Vagina (tissue), 2 donors: ENCODE measurements at regions not wholly inside any gene's neighbourhood (a gene's known extent, or its start where the extent isn't known, plus 50 kb on each side); places are given as distances from the start of the nearest gene placed in this dataset.

ENCODE experiments used
- POLR2A ChIP-seq, 2 donors: fragments of 450-650 bp; IDR thresholded peaks; one replicate each; pipeline ENCODE4 v1.6.1; 2017; ENCODE audit warnings: antibody characterized with exemption in 2 of 2, mild to moderate bottlenecking in 2 of 2, moderate library complexity in 2 of 2
- TF ChIP-seq, protein P1 (sequence below), 3 experiments: fragments of 450-650 bp in 2 of 3; fragments of 200-600 bp in 1 of 3; sonication (generic) in 1 of 3; IDR thresholded peaks; one replicate each; pipeline ENCODE4 v1.5.1; 2017 to 2019; ENCODE audit warnings: antibody characterized with exemption in 3 of 3, mild to moderate bottlenecking in 2 of 3, moderate library complexity in 2 of 3

DNA sequence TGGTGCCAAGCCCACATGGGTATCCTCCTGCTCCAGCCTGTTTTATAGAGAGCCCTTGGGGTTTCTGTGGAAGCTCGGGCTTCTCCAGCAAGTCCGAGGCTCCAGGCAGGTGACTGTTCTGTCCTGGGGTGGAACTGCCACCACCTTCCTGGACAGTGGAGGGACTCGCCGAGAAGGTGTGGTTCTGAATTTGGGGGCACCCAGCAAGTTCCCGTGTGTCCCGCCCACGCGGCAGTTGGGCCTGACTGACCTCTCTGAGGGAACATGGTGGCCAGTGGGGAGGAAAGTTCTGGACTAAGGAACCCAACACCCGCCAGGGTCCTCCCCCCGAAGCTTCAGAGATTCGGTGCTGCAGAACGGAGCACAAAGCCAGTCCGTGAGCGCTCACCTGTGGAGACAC is 158.1 kb upstream of the C1orf174 start:
- TF ChIP-seq, protein P1, sequence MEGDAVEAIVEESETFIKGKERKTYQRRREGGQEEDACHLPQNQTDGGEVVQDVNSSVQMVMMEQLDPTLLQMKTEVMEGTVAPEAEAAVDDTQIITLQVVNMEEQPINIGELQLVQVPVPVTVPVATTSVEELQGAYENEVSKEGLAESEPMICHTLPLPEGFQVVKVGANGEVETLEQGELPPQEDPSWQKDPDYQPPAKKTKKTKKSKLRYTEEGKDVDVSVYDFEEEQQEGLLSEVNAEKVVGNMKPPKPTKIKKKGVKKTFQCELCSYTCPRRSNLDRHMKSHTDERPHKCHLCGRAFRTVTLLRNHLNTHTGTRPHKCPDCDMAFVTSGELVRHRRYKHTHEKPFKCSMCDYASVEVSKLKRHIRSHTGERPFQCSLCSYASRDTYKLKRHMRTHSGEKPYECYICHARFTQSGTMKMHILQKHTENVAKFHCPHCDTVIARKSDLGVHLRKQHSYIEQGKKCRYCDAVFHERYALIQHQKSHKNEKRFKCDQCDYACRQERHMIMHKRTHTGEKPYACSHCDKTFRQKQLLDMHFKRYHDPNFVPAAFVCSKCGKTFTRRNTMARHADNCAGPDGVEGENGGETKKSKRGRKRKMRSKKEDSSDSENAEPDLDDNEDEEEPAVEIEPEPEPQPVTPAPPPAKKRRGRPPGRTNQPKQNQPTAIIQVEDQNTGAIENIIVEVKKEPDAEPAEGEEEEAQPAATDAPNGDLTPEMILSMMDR (IDR thresholded peaks at IDR 0.05), result no peak
- no peak for TF ChIP-seq POLR2A (IDR thresholded peaks at IDR 0.05)
